ENCODE measurements at regions not wholly inside any gene's neighbourhood (a gene's known extent, or its start where the extent isn't known, plus 50 kb on each side); places are given as distances from the start of the nearest gene placed in this dataset.
"Not testable (repeated sequence)": the region's sequence is repeated elsewhere in the genome, so short reads cannot be mapped to it uniquely, and the experiment has no call there.

- DNase-seq (ENCODE audit: low read depth), result no peak
Observed at GRCh38 chr21:18716578-18717138, 313.1 kb upstream of the TMPRSS15 start.

DNA sequence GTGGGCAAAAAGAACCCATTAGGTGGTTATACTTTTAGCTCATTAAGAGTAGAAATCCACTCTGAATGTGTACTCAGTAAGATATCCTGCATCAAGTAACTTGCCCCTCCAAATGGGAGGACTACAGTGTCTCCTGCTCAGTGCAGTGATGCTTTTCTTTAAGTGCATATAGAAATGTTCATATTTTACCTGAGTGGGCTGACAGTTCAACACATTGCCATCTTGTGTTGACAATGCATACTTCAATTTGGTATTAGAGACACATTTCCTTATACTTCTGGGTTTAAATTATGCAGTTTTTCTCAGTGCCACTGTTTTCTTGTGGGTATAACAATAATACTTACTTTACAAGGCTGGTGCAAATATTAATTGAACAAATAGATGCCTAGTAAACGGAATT is 318.6 kb upstream of the TMPRSS15 start:
- DNase-seq (ENCODE audit: low read depth), result no peak

GRCh38 chr21:18723171-18723570 is 319.6 kb upstream of the TMPRSS15 start:
- DNase-seq (ENCODE audit: low read depth), result no peak

DNA sequence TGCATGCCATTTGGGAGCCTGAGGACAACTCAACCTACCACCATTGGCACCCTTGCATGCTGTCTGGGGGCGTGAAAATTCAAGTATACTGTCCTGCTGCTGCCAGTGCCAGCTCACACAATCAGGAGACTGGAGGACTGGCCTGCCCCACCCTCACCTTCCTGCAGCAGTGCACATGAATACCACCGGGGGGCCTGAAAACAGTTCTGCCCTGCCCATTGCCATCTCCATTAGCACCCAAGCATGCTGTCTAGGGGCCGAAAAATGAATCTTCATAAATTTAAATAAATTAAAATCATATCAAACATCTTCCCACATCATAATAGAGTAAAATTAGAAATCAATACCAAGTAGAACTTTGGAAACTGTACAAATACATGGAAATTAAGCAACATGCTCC is 322.1 kb upstream of the TMPRSS15 start:
- DNase-seq (ENCODE audit: low read depth), result no peak

- no peak for DNase-seq (ENCODE audit: low read depth)
Observed at GRCh38 chr21:18741954-18742353, 338.4 kb upstream of the TMPRSS15 start.

DNA sequence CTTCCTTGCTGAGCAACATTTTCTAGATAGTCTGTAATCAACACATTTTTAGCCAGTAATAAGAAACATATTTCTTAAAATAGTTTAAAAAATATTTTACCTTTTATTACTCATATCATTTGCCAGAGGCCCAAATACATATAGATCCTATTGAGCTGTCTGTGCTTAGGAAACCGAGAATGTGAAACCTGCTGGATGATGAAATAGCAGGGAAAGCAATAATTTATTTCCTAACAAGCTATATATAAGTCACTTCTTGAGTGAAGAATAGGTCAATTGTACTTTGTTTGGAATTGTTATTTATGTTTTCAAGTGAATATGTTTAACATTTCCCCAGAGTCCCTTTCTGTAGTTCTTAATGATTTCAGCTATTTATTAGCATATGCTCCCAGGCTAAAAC is 339.9 kb upstream of the TMPRSS15 start:
- no peak for DNase-seq (ENCODE audit: low read depth)

DNA sequence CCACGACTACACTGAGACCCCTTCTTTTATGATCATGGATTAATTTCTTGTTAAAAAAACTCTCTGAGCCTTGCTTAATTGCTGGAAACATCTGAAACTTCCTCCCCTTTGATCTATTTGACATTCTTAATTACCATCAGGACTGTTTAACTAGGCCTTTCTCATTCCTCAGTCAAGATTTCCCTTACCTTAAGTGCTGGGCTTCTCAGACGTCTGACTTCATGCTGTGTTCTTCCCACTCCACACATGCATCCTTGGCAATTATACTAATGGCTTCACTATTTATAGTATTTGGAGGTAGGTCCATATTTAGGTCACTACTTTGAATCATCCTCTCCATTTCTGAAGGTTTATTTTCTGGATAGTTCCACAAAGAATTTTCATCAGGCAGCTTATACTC is 341.3 kb upstream of the TMPRSS15 start:
- no peak for DNase-seq (ENCODE audit: low read depth)

DNA sequence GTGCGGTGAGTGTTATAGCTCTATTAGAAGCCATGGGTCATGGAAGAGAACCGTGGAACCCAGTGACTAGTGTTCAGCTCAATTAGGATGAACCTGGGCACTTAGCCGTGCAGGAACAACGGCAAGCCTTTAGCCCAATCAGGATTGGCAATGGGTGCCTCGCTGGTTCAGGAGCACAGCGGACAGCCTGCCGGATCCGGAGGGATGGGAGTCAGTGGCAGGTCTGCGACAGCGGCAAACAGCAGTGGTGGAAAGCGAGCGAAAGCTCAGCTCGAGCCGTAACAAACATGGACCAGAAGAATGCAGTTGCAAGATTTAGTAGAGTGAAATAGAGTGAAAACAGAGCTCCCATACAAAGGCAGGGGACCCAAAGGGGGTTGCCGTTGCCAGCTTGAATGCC is 349.3 kb upstream of the TMPRSS15 start:
- DNase-seq (ENCODE audit: low read depth), result not testable (repeated sequence)

- not testable (repeated sequence) for DNase-seq (ENCODE audit: low read depth)
Observed at GRCh38 chr21:18756272-18756671, 352.7 kb upstream of the TMPRSS15 start.

- no peak for DNase-seq (ENCODE audit: low read depth)
Observed at GRCh38 chr21:18759267-18759666, 355.7 kb upstream of the TMPRSS15 start.

DNA sequence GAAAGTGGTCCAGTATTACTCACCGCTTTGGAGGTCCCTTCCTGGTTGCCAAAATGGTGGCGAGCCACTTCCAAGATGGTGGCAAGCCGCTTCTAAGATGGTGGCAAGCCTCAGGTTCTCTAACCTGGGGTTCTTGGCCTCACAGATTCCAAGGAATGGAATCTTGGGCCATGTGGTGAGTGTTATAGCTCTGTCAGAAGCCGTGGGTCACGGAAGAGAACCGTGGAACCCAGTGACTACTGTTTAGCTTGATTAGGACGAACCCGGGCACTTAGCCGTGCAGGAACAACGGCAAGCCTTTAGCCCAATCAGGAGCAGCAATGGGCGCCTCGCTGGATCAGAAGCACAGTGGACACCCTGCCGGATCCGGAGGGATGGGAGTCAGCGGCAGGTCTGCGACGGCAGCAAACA is 356.2 kb upstream of the TMPRSS15 start:
- no peak for DNase-seq (ENCODE audit: low read depth)

- no peak for DNase-seq (ENCODE audit: low read depth)
Observed at GRCh38 chr21:18760247-18760646, 356.7 kb upstream of the TMPRSS15 start.

GRCh38 chr21:18764720-18765119 is 361.1 kb upstream of the TMPRSS15 start:
- DNase-seq (ENCODE audit: low read depth), result no peak

DNA sequence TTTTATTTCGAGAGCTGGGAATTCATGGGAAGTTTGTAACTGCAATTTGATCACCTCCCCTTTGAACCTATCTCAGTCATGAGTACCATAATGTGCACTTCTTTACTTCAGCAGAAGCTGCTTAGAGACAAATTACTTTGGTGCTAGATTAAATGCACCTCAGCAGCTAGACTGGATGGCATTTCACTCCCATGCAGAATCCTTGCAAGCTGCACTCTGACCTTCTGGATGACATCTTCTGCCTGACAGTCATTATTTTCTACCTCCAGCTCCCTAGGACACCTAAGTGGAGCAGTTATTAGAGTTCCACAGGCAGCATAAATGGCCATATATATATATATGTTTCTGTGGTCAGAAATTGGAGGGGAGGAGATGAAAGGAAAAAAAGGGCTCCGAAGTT is 366.0 kb upstream of the TMPRSS15 start:
- no peak for DNase-seq (ENCODE audit: low read depth)

- no peak for DNase-seq (ENCODE audit: low read depth)
Observed at GRCh38 chr21:18771845-18772380, 368.3 kb upstream of the TMPRSS15 start.

DNA sequence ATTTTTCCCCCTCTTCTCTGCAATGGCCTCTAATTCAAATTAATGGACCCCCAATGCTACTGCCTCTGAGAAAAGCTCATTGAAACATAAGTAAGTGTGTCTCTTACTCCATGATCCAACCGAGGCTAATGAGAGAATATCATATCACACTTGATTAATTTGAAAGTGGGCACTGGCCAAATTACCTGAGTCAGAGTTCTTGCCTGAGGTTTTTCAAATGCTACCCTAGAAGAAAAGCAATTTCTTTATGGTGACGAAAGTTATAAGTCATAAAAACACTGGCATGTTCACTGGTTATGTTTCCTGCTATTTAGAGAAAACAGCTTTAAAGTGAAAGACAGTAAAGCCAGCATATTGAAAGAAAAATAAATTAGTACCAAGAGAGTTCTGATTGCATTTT is 368.8 kb upstream of the TMPRSS15 start:
- no peak for DNase-seq (ENCODE audit: low read depth)

DNA sequence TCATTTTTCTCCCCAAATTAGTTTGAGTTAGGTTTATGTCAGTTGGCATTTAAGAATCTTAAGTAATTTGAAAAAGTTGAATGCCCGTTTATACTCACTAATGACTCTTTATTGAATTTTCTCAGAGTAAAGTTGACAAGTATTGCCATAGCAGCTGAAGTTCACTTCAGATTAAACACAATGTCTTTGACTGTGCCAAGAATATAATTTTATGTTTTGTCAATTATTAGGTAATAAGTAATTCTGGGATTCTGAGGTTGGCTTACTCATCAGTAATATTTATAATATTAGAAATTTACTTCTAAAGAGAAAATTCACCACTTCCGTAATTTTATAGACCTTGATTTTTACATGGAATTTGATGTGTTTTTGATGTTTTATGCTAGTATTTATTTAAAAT is 369.3 kb upstream of the TMPRSS15 start:
- no peak for DNase-seq (ENCODE audit: low read depth)

DNA sequence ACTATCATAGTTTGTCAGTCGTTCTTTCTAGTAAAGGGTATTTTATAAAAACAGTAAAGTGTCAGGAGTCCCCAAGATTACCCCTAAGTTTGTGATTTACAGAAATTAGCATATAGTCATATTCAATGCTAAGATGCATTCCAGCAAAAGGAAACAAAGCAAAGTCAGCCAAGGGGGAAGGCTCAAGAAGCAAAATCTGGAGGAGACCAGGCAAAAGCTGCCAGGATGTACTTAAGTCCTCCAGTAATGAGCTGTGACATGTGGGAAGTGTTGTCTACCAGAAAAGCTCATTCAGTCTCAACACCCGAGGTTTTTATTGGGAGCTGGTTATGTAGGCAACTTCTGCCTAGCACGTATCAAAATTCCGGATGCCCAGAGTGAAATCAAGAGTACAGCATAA is 373.4 kb upstream of the TMPRSS15 start:
- DNase-seq (ENCODE audit: low read depth), result no peak

DNA sequence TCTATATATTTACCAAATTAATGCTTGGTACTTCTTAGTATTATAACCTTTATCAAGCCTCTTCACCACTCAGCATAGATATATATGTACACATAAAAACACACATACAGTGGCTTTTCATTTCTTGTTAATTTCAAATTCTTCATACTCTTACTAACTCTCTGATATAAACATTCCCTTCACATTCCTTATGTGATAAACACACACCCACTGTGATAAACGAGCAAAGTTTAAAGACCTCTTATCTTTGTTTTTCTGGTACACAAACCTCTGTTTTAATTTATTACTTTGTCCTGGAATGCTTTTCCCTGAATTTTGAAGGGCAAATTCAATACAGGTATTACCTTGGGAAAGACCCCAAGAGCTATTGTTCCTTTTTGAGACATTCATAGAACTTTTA is 379.1 kb upstream of the TMPRSS15 start:
- DNase-seq (ENCODE audit: low read depth), result no peak

DNA sequence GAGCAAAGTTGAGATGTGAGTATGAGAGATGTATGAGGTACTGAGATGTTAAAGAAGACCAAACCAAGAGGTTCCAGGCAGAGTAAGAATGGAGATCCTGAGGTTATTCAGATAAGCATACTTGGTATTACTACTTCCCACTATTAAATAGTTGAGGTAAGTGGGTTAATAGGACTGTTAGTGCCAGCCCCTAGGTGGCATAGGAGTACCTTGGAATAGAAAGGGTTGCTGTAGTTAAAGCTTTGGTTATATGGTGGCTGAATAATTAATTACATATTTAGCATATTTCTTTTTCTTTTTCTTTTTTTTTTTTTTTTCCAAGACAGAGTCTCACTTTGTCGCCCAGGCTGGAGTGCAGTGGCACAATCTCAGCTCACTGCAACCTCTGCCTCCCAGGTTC is 397.9 kb upstream of the TMPRSS15 start:
- DNase-seq (ENCODE audit: low read depth), result no peak

GRCh38 chr21:18803624-18804023 is 400.0 kb upstream of the TMPRSS15 start:
- no peak for DNase-seq (ENCODE audit: low read depth)

GRCh38 chr21:18810136-18810535 is 406.6 kb upstream of the TMPRSS15 start:
- no peak for DNase-seq (ENCODE audit: low read depth)

- DNase-seq (ENCODE audit: low read depth), result no peak
Observed at GRCh38 chr21:18812308-18812707, 408.7 kb upstream of the TMPRSS15 start.

DNA sequence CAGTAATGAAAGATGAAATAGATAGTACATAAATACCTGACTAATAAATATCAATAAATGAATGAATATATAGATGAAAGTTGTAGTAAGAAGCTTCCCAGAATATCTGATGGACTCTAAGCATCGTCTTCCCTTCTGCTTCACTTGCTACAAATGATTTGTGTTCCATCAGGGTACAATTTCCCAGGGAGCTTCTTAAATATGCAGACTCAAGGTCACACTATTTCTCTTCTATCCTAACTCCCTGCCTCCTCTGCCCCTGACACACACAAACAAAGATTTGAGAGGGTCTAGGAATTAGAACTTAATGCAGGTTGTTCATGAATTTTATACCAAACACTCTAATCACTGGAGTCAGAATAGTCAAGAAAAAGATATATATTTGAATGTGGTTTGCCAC is 415.9 kb upstream of the TMPRSS15 start:
- no peak for DNase-seq (ENCODE audit: low read depth)

DNA sequence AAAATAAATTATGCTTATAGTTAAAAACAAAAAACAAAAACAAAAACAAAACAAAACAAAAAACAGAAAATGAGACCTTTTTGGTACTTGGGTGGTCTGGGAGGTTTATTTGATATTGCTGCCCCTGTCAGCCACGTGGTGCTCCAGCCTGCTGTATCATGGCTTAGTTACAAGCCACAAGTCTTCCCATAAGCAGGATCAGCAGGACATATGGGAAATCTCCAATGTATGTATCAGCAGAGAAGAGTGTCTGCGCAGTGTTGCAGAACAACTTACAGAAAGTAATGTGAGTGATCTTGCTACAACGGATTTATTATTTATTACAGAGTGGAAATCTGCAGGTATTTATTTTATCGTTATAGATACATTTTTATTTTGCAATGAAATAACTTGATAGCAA is 423.0 kb upstream of the TMPRSS15 start:
- no peak for DNase-seq (ENCODE audit: low read depth)
